Erythroblast (primary cell): ENCODE measurements at regions not wholly inside any gene's neighbourhood (a gene's known extent, or its start where the extent isn't known, plus 50 kb on each side); places are given as distances from the start of the nearest gene placed in this dataset.

Source experiments
- GATA1 ChIP-seq: IDR thresholded peaks from 2 replicates; pipeline ENCODE4 v1.6.1; 2011; ENCODE audit warnings: low read depth, mild to moderate bottlenecking, control low read depth, low read length, moderate library complexity
- POLR2A ChIP-seq: IDR thresholded peaks from 2 replicates; pipeline ENCODE4 v1.6.1; 2011; ENCODE audit warnings: mild to moderate bottlenecking, low read length

DNA sequence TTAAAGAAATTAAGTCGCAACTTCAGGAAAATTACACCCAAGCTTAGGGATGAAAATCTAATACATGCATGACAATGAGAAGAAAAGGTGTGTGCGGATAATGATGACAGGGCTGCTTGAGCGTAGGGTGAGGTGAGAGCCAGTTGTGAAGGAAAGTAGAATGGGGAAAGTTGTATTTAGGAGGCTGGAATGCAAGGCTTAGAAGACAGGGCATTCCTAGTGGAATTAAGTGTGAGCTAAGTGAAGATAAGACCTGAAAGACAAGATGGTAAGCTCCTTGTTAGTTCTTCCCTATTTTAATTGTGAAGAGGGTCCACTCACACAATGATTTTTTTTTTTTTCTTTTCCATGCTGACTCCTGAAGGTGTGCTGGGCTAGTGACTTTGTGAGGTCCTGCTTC is 519.5 kb upstream of the SALL1 start:
- TF ChIP-seq POLR2A (no peak), GATA1 (no peak)
